Keratinocyte (primary cell): ENCODE measurements at regions not wholly inside any gene's neighbourhood (a gene's known extent, or its start where the extent isn't known, plus 50 kb on each side); places are given as distances from the start of the nearest gene placed in this dataset.

Experiments
- CTCF ChIP-seq, 3 experiments: IDR thresholded peaks in 1 of 3; conservative IDR thresholded peaks in 1 of 3; optimal IDR thresholded peaks in 1 of 3; 2 replicates in 2 of 3; 3 replicates in 1 of 3; pipeline versions ENCODE3 to v1.5.1; 2011; ENCODE audit warnings: low read length in 3 of 3, mild to moderate bottlenecking in 3 of 3, moderate library complexity in 2 of 3, control low read depth in 1 of 3, inconsistent platforms in 1 of 3; ENCODE audit not compliant: insufficient read depth in 2 of 3; ENCODE audit errors: extremely low read depth in 1 of 3
- EZH2 ChIP-seq: IDR thresholded peaks from one replicate; pipeline ENCODE4 v1.6.1; 2012; ENCODE audit warnings: inconsistent platforms, mild to moderate bottlenecking, low read length, moderate library complexity

- TF ChIP-seq EZH2 (no peak), CTCF (optimal IDR thresholded peaks at IDR 0.05 in 1 of 3, IDR thresholded peaks at IDR 0.05 in 1 of 3, conservative IDR thresholded peaks at IDR 0.05 in 1 of 3; ENCODE audit: extremely low read depth in 1 of 3, insufficient read depth in 2 of 3, low read length in 3 of 3) (no peak)
Observed at GRCh38 chr10:44651834-44652233, 259.3 kb upstream of the TMEM72 start.
